ENCODE measurements at regions not wholly inside any gene's neighbourhood (a gene's known extent, or its start where the extent isn't known, plus 50 kb on each side); places are given as distances from the start of the nearest gene placed in this dataset.

- no peak overlapping the region for H3K4me3 ChIP-seq (ENCODE audit: low read depth, low read length)
- no peak for TF ChIP-seq POLR2A (IDR thresholded peaks at IDR 0.05; ENCODE audit: extremely low read depth, insufficient read length)
- TF ChIP-seq MYC (IDR thresholded peaks at IDR 0.05; ENCODE audit: low read depth, low read length), result no peak
- no peak for TF ChIP-seq CTCF (IDR thresholded peaks at IDR 0.05; ENCODE audit: low read depth, low read length)
- no peak for TF ChIP-seq MAX (IDR thresholded peaks at IDR 0.05; ENCODE audit: low read depth, low read length)
- DNase-seq (ENCODE audit: low read depth), result no peak
These were observed 277.6 kb upstream of the TRPC7 start for GRCh38 chr5:136642976-136643375.

GRCh38 chr5:136639616-136640015 is 274.3 kb upstream of the TRPC7 start:
- no peak overlapping the region for H3K4me3 ChIP-seq (ENCODE audit: low read depth, low read length)
- DNase-seq (ENCODE audit: low read depth), result no peak
- TF ChIP-seq MAX (IDR thresholded peaks at IDR 0.05; ENCODE audit: low read depth, low read length) (no peak), POLR2A (IDR thresholded peaks at IDR 0.05; ENCODE audit: extremely low read depth, insufficient read length) (no peak), CTCF (IDR thresholded peaks at IDR 0.05; ENCODE audit: low read depth, low read length) (no peak), MYC (IDR thresholded peaks at IDR 0.05; ENCODE audit: low read depth, low read length) (no peak)

- DNase-seq (ENCODE audit: low read depth), result no peak
- no peak overlapping the region for H3K4me3 ChIP-seq (ENCODE audit: low read depth, low read length)
- TF ChIP-seq POLR2A (IDR thresholded peaks at IDR 0.05; ENCODE audit: extremely low read depth, insufficient read length) (no peak), MAX (IDR thresholded peaks at IDR 0.05; ENCODE audit: low read depth, low read length) (no peak), MYC (IDR thresholded peaks at IDR 0.05; ENCODE audit: low read depth, low read length) (no peak), CTCF (IDR thresholded peaks at IDR 0.05; ENCODE audit: low read depth, low read length) (no peak)
These were observed 272.7 kb upstream of the TRPC7 start for GRCh38 chr5:136638084-136638483.

GRCh38 chr5:136636001-136636400 is 270.7 kb upstream of the TRPC7 start:
- DNase-seq (ENCODE audit: low read depth), result no peak
- no peak for TF ChIP-seq MAX (IDR thresholded peaks at IDR 0.05; ENCODE audit: low read depth, low read length)
- TF ChIP-seq CTCF (IDR thresholded peaks at IDR 0.05; ENCODE audit: low read depth, low read length), result no peak
- TF ChIP-seq POLR2A (IDR thresholded peaks at IDR 0.05; ENCODE audit: extremely low read depth, insufficient read length), result no peak
- TF ChIP-seq MYC (IDR thresholded peaks at IDR 0.05; ENCODE audit: low read depth, low read length), result no peak
- no peak overlapping the region for H3K4me3 ChIP-seq (ENCODE audit: low read depth, low read length)

GRCh38 chr5:136631186-136631585 is 265.8 kb upstream of the TRPC7 start:
- H3K4me3 ChIP-seq (ENCODE audit: low read depth, low read length), result no peak overlapping the region
- TF ChIP-seq MAX (IDR thresholded peaks at IDR 0.05; ENCODE audit: low read depth, low read length) (no peak), MYC (IDR thresholded peaks at IDR 0.05; ENCODE audit: low read depth, low read length) (no peak), CTCF (IDR thresholded peaks at IDR 0.05; ENCODE audit: low read depth, low read length) (no peak), POLR2A (IDR thresholded peaks at IDR 0.05; ENCODE audit: extremely low read depth, insufficient read length) (no peak)
- DNase-seq (ENCODE audit: low read depth), result no peak

Measured in NB4 (cell line).